Mucosa of stomach (tissue), 1 donor: ENCODE measurements at regions not wholly inside any gene's neighbourhood (a gene's known extent, or its start where the extent isn't known, plus 50 kb on each side); places are given as distances from the start of the nearest gene placed in this dataset.

ENCODE experiments used
- H3K27me3 ChIP-seq: one replicate; pipeline ENCODE4 v1.7.0; 2013; ENCODE audit warnings: mild to moderate bottlenecking, low read length; ENCODE audit not compliant: control insufficient read depth, insufficient read depth
- H3K36me3 ChIP-seq: one replicate; pipeline ENCODE4 v1.7.0; 2013; ENCODE audit warnings: low read length; ENCODE audit not compliant: control insufficient read depth, insufficient read depth
- H3K4me1 ChIP-seq: one replicate; pipeline ENCODE4 v1.7.0; 2013; ENCODE audit warnings: mild to moderate bottlenecking, low read length; ENCODE audit not compliant: control insufficient read depth, insufficient read depth
- H3K4me3 ChIP-seq: one replicate; pipeline ENCODE4 v1.7.0; 2013; ENCODE audit warnings: low read length
- H3K9ac ChIP-seq: one replicate; pipeline ENCODE4 v1.7.0; 2013; ENCODE audit warnings: mild to moderate bottlenecking, low read length, moderate library complexity
- H3K9me3 ChIP-seq: one replicate; pipeline ENCODE4 v1.7.0; 2013; ENCODE audit warnings: mild to moderate bottlenecking, low read length, moderate library complexity; ENCODE audit not compliant: control insufficient read depth
- donor health status: Pancreatic carcinoma.

DNA sequence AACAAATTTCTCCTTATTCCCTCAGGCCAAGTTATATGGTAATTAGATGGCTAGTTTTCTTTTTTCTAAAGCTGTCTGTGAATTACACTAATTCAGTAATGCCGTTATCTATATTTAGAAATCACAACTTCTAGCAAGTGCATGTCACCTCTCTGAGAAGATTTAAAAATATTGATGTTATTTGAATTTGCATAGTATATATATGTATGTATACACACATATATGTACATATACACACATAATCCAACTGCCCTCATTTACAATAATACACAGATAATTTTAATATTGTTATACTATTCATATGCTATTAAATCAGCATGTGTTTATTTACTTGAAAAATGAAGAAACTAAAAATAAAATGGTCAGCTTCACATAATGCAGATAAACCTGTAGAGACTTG lies 563.9 kb downstream of the SLC16A7 start:
- Histone ChIP-seq H3K27me3 (no peaks in the 10 kb centered on the region), H3K4me3 (no peak overlapping the region), H3K9ac (no peak overlapping the region), H3K4me1 (no peaks in the 10 kb centered on the region), H3K36me3 (no peaks in the 10 kb centered on the region), H3K9me3 (no peaks in the 10 kb centered on the region)

DNA sequence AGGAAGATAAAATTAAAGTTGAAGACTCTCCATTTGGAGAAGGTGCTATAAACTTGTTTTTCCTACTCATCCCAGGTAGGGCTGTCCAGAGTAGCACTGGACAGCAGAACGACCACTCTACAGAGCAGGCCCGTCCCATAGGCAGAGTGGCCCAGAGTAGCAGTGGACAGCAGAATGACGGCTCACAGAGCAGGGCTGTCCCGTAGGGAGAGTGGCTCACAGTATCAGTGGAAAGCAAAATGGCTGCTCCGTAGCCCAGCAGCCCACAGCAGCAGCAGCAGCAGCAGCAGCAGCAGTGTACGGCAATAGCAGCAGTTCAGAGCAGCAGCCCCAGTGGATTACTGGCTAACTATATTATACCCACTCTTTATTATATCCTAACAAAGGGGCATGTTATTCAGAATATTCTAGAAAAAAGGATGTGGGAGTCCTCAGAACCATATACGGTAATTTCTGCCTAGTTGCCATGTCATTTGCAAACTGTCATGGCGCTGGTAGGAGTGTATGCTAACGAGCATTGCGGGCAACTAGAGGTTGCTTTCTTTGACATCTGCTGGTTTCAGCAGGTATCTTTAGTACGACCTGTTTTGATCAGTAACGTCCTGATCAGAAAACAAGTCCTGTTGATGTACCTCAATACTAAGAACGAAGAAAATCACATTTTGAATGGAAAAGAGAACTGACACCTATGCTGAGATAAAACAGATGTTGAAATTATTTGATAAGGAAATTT lies 567.3 kb downstream of the SLC16A7 start:
- no peaks in the 10 kb centered on the region for H3K27me3 ChIP-seq
- no peaks in the 10 kb centered on the region for H3K9me3 ChIP-seq
- H3K9ac ChIP-seq = no peak overlapping the region
- H3K4me1 ChIP-seq = no peaks in the 10 kb centered on the region
- H3K36me3 ChIP-seq = no peaks in the 10 kb centered on the region
- no peak overlapping the region for H3K4me3 ChIP-seq

DNA sequence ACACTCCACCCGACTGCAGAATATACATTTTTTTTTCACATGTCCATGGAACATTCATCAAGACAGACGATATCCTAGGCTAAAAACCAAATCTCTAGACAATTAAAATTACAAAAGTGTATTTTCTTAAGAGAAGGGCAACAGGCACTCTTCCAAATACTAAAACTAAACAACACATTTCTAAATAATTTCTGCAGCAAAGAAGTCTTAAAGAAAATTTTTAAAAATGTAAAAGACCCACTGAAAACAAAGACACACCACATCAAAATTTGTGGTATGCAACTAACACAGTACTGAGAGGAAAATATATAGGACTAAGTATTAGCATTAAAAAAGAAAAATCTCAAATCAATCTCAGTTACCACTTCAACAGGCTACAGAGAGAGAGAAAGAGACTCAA lies 570.0 kb downstream of the SLC16A7 start:
- no peaks in the 10 kb centered on the region for H3K9me3 ChIP-seq
- H3K9ac ChIP-seq = no peak overlapping the region
- H3K27me3 ChIP-seq = no peaks in the 10 kb centered on the region
- no peak overlapping the region for H3K4me3 ChIP-seq
- no peaks in the 10 kb centered on the region for H3K4me1 ChIP-seq
- no peaks in the 10 kb centered on the region for H3K36me3 ChIP-seq

DNA sequence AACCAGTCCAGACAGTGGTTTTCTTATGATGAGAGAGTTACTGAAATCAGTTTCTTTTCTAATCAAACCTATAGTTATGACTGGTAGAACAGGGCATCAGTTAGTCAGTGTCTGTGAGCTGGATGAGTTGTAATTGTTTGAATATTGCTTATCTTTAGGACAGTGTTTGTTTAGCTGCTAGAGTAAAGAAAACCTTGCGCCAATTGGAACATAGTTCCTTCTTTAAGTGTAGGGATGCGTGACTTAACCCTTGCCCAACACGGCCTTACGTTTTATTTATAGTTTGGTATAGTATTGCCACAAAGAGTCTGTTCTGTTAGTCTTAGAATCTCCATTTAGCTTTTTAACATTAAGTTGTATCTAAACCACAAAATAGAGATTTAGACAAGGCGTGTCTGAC lies 572.6 kb downstream of the SLC16A7 start:
- Histone ChIP-seq H3K9ac (no peak overlapping the region), H3K27me3 (no peaks in the 10 kb centered on the region), H3K9me3 (no peaks in the 10 kb centered on the region), H3K4me1 (peaks cover 3% of the 10 kb centered on the region), H3K4me3 (no peak overlapping the region), H3K36me3 (no peaks in the 10 kb centered on the region)

DNA sequence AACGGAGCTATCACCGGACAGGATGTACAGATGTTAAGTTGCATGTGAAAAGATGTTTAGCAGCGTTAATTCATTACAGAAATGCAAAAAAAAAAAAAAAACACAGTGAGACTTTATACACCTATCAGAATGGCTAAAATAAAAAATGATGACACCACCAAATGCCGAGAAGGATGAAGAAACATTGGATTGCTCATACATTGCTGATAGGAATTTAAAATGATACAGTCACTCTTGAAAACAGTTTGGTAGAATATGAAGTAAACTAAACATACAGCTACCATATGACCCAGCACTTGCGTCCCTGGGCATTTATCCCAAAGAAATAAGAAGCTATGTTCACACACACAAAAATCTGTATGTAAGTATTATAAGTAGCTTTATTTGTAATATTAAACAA lies 574.1 kb downstream of the SLC16A7 start:
- Histone ChIP-seq H3K4me3 (no peak overlapping the region), H3K36me3 (no peaks in the 10 kb centered on the region), H3K27me3 (no peaks in the 10 kb centered on the region), H3K9ac (no peak overlapping the region), H3K4me1 (peaks cover 3% of the 10 kb centered on the region), H3K9me3 (no peaks in the 10 kb centered on the region)

DNA sequence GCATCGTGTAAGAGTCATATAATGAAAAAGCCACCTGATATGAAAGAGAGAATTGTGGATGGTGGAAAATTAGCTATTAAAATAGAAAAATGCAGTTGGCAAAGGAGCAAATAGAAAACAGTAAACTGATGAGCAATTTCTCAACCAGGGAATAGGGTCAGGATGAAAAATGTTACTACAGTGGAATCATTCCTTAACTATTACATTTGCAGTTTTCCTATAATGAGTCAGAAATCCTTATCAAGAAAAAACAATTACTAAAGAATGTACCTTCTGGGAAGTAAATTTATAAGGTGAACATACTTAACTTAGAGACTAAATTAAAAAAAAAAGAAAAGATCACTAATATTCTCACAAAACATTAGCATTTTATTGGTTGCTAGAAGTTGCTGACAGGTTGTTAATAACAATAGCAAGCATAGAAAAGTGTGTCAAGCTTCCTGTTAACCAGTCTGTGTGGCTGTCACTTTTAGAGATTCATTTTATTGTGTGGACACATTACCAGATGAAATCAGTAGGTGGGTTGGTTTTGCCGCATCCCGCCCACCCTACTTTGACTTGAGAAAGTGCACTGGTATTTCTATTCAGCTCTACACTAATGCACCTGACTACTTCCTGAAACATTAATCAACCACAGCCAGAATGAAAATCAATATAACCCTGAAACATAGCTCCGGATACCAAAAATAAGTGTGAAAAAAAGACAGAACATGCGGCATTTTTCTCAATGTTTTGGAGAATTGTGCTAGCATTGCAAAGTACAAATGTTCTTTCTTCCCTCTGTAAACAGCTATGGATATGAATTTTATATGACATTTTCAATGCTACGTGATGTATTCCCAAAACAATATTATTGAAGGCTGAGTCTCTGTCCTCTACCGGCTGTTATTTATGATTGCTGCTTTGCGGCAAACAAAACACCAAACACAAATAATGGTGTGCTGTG lies 576.7 kb downstream of the SLC16A7 start:
- Histone ChIP-seq H3K4me3 (no peak overlapping the region), H3K4me1 (peaks cover 3% of the 10 kb centered on the region)

DNA sequence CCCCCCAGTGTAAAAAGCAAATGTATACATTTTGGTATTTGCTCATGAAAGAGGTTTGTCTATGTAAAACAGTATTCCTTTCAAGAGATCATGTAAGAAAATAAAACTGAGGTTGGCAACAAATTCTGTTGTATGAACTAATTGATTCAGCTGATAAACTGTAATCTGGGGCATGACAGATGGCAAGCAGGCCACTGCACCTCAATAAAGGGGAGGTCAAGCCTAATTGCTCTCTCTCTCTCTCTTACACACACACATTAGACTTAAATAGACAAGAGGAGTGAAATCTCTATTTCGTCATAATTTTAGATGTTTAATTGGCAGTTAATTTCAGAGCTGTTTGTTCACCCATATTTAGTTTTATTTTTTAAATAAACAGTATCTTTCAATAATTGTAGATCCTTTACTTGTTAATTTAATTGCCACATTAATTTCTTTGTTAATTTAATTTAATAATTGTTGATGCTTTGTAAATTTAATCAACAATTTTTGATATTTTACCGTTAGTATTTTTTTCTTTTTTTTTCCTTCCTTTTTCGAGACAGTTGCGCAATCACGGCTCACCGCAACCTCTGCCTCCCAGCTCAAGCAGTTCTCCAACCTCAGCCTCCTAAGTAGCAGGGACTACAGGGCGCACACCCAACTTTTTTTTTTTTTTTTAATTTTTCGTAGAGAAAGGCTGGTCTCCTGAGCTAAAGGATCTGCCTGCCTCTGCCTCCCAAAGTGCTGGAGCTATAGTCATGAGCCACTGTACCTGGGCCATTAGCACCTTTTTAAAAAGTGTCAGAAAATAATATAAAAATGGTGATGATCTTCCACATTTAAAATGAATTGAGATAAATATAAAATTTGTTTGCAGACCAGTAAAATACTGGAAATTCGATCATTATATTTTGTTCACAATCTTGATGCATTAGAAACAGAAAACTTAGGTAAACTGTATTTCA lies 577.7 kb downstream of the SLC16A7 start:
- Histone ChIP-seq H3K9me3 (no peaks in the 10 kb centered on the region), H3K4me3 (no peak overlapping the region), H3K9ac (no peak overlapping the region)

More for the DNA sequence above, 576.7 kb downstream of the SLC16A7 start:
- Histone ChIP-seq H3K9me3 (no peaks in the 10 kb centered on the region), H3K27me3 (no peaks in the 10 kb centered on the region), H3K36me3 (no peaks in the 10 kb centered on the region), H3K9ac (no peak overlapping the region)

DNA sequence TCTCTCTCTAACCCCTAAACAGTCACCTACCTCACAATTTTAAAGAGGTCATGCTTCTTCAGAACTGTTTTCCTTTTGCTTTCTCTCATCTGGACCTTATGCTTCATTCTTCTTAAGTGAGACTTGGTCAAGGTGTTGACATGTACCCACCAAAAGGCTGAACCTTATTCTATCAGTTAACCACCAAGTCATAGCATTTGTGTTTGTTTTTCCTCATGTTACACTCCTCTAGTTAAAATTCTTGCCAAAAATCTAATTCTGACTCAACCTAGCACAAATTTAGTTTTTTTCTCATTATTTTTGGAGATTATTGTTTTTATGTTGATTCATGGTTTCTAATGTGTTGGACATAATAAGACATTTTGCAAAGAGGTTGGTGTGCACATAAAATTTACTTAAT lies 578.6 kb downstream of the SLC16A7 start:
- Histone ChIP-seq H3K9me3 (no peaks in the 10 kb centered on the region), H3K9ac (no peak overlapping the region), H3K4me1 (peaks cover 3% of the 10 kb centered on the region), H3K27me3 (no peaks in the 10 kb centered on the region), H3K4me3 (no peak overlapping the region), H3K36me3 (no peaks in the 10 kb centered on the region)

More for the DNA sequence above, 577.7 kb downstream of the SLC16A7 start:
- Histone ChIP-seq H3K27me3 (no peaks in the 10 kb centered on the region), H3K36me3 (no peaks in the 10 kb centered on the region), H3K4me1 (peaks cover 3% of the 10 kb centered on the region)

DNA sequence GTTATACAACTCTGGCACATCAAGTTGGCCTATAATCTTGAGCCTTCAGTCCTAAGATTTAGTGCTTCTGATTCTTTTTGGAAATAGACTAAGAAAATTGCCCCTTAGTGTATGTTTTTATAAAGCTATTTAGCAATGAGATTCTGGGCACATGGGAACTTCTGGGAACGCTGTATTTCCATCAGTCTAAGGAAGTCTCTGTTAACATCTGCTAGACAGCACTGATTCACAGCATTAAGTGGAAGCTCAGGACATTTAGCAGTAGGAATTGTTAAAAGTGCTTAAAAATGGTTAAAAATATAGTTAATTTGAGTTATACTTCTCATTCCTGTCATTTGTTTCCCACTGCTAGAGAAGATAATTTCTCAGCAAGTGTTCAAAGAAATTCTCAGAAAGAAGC lies 579.1 kb downstream of the SLC16A7 start:
- Histone ChIP-seq H3K27me3 (no peaks in the 10 kb centered on the region), H3K4me3 (no peak overlapping the region), H3K9ac (no peak overlapping the region), H3K36me3 (no peaks in the 10 kb centered on the region), H3K4me1 (peaks cover 3% of the 10 kb centered on the region), H3K9me3 (no peaks in the 10 kb centered on the region)

DNA sequence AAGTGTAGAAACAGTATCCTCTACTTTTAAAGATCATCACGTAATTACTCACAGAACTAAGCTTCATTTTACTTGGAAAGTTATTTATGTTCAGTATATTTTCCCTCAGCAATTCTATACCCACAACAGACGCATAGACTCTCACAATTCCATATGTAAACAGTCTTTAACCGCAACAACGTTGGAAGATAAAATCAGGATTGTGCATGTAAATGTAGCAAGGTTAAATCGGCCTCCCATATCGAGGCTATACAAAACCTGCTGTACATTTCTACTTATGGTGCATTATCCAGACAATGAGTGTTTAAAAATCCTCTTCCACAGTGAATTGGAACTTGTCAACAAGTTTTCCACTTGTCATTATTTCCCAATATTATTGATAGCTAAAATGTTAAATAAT lies 581.1 kb downstream of the SLC16A7 start:
- Histone ChIP-seq H3K9me3 (no peaks in the 10 kb centered on the region), H3K9ac (no peak overlapping the region), H3K4me3 (no peak overlapping the region), H3K36me3 (no peaks in the 10 kb centered on the region), H3K27me3 (no peaks in the 10 kb centered on the region), H3K4me1 (peaks cover 3% of the 10 kb centered on the region)

DNA sequence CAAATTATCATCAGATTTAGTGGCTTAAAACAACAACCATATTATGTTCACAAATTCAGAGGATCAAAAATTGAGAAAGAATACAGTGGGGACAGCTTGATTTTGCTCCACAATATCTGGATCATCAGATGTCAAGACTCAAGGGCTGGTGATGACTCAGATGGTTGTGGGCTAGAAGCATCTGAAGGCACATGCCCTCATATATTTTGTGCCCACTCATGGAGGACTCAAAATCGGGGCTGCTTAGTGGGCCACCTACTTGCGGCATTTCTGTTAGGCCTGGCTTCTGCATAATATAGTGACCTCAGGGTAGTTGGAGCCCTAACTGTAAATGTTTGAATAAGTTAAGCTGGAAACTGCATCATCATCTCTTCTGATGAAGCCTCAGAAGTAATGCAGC lies 584.5 kb downstream of the SLC16A7 start:
- no peaks in the 10 kb centered on the region for H3K9me3 ChIP-seq
- H3K4me1 ChIP-seq = no peaks in the 10 kb centered on the region
- H3K27me3 ChIP-seq = no peaks in the 10 kb centered on the region
- no peak overlapping the region for H3K9ac ChIP-seq
- H3K36me3 ChIP-seq = no peaks in the 10 kb centered on the region
- H3K4me3 ChIP-seq = no peak overlapping the region
